Small intestine (tissue), 7 donors: ENCODE measurements at regions not wholly inside any gene's neighbourhood (a gene's known extent, or its start where the extent isn't known, plus 50 kb on each side); places are given as distances from the start of the nearest gene placed in this dataset.
"Not testable (repeated sequence)": the region's sequence is repeated elsewhere in the genome, so short reads cannot be mapped to it uniquely, and the experiment has no call there.

Experiments
- DNase-seq, 2 donors: peaks; one replicate each; pipeline versions ENCODE4 v3.0.0 to v3.0.0-alpha.2; 2013
- FAIRE-seq: peaks from 2 replicates; lab custom pipeline; 2012; peaks lifted over from hg19 to GRCh38; lab: Jason Lieb, UNC
- H3K27ac ChIP-seq, 3 donors: one replicate each; pipeline ENCODE4 v1.5.1; 2013; ENCODE audit warnings: low read length in 2 of 3, mild to moderate bottlenecking in 2 of 3, control low read depth in 1 of 3, inconsistent platforms in 1 of 3, low read depth in 1 of 3, moderate library complexity in 1 of 3
- H3K27me3 ChIP-seq, 3 donors: one replicate each; pipeline ENCODE4 v1.6.1; 2013; ENCODE audit warnings: low read length in 3 of 3, inconsistent platforms in 1 of 3; ENCODE audit not compliant: control insufficient read depth in 3 of 3, insufficient read depth in 3 of 3
- H3K36me3 ChIP-seq, 3 donors: one replicate each; pipeline ENCODE4 v1.6.1; 2013; ENCODE audit warnings: low read length in 3 of 3, inconsistent platforms in 1 of 3, low read depth in 1 of 3, mild to moderate bottlenecking in 1 of 3, moderate library complexity in 1 of 3; ENCODE audit not compliant: control insufficient read depth in 3 of 3, insufficient read depth in 2 of 3
- H3K4me1 ChIP-seq, 3 donors: one replicate each; pipeline ENCODE4 v1.6.1; 2013; ENCODE audit warnings: low read length in 2 of 3, inconsistent platforms in 1 of 3, low read depth in 1 of 3, mild to moderate bottlenecking in 1 of 3, moderate library complexity in 1 of 3; ENCODE audit not compliant: control insufficient read depth in 3 of 3, insufficient read depth in 2 of 3
- H3K4me3 ChIP-seq, 3 donors: one replicate each; pipeline ENCODE4 v1.5.1; 2013; ENCODE audit warnings: low read length in 3 of 3, control low read depth in 1 of 3, inconsistent platforms in 1 of 3, low read depth in 1 of 3, mild to moderate bottlenecking in 1 of 3, moderate library complexity in 1 of 3
- H3K9me3 ChIP-seq, 2 donors: one replicate each; pipeline ENCODE4 v1.6.1; 2013; ENCODE audit warnings: low read depth in 1 of 2, low read length in 1 of 2; ENCODE audit not compliant: control insufficient read depth in 2 of 2, insufficient read depth in 1 of 2
- whole genome bisulfite sequencing, 3 donors: extraction: QIAGEN DNeasy Blood & Tissue Kit; methylation state at CpG; one replicate each; pipeline ENCODE4 v1.1.7; 2013; 5-methylcytosine and 5-hydroxymethylcytosine counted together
- donor health status: healthy with polysubstance abuse.
- donor health status: control.
- donor health status: control.
- donor health status: Bipolar disorder and iron deficiency.
- donor health status: healthy.

DNA sequence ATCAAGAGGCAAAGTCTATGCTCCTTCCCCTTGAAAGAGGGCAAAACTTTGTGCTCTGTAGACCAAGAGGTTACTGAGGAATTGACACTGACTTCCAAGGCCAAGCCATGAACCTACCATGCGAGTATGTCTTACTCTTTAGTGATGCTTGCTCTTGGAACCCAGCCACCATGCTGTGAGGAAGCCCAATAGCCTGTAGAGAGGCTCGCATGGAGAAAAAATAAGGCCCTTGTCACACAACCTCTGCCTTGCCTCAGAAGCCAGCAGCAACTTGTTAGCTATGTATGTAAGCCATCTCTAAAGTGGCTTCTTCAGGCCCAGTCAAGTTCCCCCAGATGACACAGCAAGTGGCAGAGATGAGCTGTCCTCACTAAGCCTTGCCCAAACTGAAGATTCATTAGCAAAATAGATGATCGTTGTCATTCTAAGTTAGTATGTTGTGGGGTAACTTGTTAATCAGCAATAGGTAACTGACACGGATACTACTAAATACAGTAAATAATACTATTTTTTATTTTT is 66.1 kb upstream of the RGPD5 start:
- no peak for DNase-seq
- no peak for FAIRE-seq
- no peak overlapping the region for H3K4me3 ChIP-seq
- no peaks in the 10 kb centered on the region for H3K27me3 ChIP-seq
- 92 to 97% (median 94%) methylated on average over 4 of the region's 4 CpGs for WGBS, 3 donors
- no peak overlapping the region for H3K27ac ChIP-seq
- no peaks in the 10 kb centered on the region for H3K36me3 ChIP-seq
- peaks cover 0 to 9% of the 10 kb centered on the region in 2 donors for H3K9me3 ChIP-seq
- no peaks in the 10 kb centered on the region for H3K4me1 ChIP-seq

DNA sequence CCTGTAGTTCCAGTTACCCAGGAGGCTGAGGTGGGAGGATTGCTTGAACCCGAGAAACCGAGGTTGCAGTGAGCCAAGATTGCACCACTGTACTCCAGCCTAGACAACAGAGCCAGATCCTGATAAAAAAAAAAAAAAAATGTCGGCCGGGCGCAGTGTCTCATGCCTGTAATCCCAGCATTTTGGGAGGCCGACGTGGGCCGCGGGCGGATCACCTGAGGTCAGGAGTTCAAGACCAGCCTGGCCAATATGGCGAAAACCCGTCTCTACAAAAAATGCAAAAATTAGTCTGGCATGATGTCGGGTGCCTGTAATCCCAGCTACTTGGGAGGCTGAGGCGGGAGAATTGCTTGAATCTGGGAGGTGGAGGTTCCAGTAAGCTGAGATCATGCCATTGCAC is 60.4 kb upstream of the RGPD5 start:
- not testable (repeated sequence) for H3K27me3 ChIP-seq, H3K36me3 ChIP-seq, H3K4me3 ChIP-seq, H3K27ac ChIP-seq, FAIRE-seq, DNase-seq, H3K4me1 ChIP-seq, H3K9me3 ChIP-seq
- 92 to 97% (median 92%) methylated on average over 14 of the region's 14 CpGs for WGBS, 3 donors

DNA sequence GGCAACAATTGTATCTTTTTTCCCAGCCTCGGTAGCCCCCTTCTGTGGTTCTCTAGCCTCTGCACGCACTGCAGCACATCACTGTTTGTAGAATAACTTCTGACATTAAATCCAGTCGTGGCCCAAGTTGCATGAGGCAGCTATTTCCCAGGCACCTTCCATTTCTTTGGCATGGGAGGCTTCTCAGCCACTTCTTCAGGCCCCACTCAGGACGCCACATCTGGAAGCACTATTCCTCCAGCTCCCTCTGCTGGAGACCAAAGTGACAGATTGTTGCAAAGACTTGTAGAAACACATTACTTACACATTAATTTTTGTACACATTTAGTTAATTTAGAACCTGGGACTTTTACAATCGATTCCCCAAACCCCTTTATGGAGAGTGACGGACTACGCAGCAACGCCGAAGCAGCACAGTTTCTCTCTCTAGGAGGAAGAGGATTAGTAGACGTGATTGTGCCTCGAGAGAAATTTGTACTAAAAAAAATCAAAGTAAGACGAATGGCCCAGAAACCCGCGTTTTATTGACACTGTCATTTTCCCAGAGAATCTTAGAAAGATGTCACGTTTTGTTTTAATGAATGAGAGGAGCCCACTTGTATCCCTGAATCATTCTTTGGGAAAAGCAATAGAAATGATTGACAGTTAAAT is 57.8 kb upstream of the RGPD5 start:
- H3K9me3 ChIP-seq = no peaks in the 10 kb centered on the region
- H3K27me3 ChIP-seq = no peaks in the 10 kb centered on the region
- no peaks in the 10 kb centered on the region for H3K4me1 ChIP-seq
- no peaks in the 10 kb centered on the region for H3K36me3 ChIP-seq
- FAIRE-seq (no peak), DNase-seq (peak; percentile 50 to 60)
- H3K4me3 ChIP-seq = no peak overlapping the region
- WGBS, 3 donors = 45 to 57% (median 49%) methylated on average over 15 of the region's 15 CpGs
- H3K27ac ChIP-seq = no peak overlapping the region
